Stimulated activated CD4-positive, alpha-beta T cell treated with anti-CD3 and anti-CD28 coated beads, Interleukin-4, amount 100 ng/mL, for 24 hours (primary cell): ENCODE measurements at regions not wholly inside any gene's neighbourhood (a gene's known extent, or its start where the extent isn't known, plus 50 kb on each side); places are given as distances from the start of the nearest gene placed in this dataset.

Source experiments
- DNase-seq: peaks from one replicate; pipeline ENCODE4 v3.0.0-alpha.2; 2020

GRCh38 chr15:53009093-53009492 lies 219.0 kb upstream of the ONECUT1 start:
- no peak for DNase-seq

DNA sequence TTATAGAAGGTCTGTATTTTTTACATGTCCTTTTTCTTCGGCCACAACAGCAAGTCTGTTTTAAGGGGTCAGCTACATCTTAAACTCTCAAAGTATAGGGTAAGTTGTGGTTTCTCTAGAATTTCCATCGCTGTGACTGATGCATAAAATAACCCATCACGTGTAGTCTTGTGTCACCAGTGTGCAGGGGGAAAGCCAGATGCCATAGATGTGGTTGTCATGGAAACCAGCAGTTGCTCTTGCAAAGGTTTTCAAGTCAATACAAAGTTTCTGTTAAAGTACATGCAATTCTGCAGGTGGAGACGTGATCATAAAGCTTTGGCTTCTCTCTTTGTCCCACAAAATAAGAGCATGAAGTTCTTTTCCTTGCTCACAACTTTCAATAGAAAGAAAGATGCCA lies 210.3 kb upstream of the ONECUT1 start:
- DNase-seq = no peak

DNA sequence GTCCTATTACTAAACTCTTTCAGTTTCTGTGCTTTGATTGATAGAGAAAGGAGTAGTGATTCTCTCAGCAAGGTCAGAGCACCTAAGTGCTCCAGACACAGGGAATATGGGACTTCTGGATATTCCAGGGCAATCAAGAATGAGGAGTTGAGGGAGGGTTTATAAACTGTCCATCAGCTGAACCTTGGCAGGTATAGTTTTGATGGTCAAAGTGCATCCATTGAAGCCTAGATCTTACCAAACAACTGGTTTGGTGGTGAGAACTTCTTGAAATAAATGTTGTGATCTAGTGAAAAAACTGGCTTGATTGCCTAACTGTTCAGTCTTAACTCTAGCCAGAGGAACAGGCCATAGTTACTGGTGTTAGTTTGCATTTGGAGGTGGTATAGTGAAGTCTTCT lies 207.0 kb upstream of the ONECUT1 start:
- DNase-seq = no peak

- no peak for DNase-seq
Measured at GRCh38 chr15:52994290-52994689, 204.2 kb upstream of the ONECUT1 start.

DNA sequence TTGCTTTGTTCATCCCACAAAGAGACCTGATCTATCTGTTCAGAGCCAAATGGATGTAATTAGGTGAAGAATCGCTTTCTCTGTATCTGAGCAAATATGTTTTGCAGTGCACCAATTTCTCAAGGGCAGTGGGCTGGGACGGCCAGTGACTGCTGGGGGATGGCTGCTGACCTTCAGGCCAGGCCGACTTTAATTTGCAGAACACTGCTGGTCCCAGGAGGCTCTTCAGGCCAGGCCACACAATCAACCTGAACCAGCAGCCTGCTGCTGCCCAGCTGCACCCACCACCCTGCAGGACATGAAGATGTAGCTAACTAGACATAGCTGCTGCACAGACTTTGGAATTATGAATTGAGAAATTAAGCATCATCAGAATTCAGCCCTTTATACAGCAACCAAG lies 194.4 kb upstream of the ONECUT1 start:
- DNase-seq = no peak

GRCh38 chr15:52980446-52980845 lies 190.3 kb upstream of the ONECUT1 start:
- no peak for DNase-seq

GRCh38 chr15:52976516-52977075 lies 186.5 kb upstream of the ONECUT1 start:
- DNase-seq = no peak

- no peak for DNase-seq
Measured at GRCh38 chr15:52975941-52976449, 185.9 kb upstream of the ONECUT1 start.

DNA sequence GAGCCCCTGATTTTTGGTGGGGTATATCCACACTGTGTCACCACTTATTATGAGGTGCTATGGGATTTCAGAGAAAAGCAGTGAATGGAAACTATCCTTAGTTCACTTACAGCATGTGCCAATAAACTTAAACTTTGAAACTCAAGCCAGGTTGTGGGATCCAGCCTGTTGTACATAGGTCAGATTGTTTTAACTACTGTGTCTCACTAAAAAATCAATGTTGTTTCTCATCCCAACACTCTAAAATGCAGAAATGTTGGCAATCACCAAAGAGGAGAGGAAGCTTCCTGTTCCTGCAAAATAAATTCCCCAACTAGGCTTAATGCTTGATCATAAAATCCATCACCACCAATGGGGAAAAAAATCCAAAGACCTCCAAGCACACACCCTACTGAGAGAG lies 173.7 kb upstream of the ONECUT1 start:
- DNase-seq = no peak

- DNase-seq = no peak
Measured at GRCh38 chr15:52960283-52960682, 170.1 kb upstream of the ONECUT1 start.

DNA sequence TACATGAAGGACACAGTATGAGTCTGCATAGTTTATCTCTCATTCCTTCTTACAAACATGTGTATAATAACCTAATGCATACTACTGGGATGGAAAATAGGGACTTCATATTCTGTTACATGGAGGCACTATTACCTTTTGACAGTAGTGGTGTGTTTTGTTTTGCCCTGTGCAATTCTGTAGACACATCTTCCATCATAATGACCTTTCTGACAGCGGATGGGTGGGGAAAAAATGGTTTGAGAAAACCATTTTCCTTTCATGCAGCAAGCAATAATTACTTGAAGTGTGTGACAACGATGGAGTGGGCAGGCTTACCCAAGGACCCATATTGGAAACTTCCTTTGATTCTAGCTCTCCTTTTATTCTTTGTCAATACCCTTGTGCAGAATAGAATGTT lies 153.6 kb upstream of the ONECUT1 start:
- DNase-seq = no peak

DNA sequence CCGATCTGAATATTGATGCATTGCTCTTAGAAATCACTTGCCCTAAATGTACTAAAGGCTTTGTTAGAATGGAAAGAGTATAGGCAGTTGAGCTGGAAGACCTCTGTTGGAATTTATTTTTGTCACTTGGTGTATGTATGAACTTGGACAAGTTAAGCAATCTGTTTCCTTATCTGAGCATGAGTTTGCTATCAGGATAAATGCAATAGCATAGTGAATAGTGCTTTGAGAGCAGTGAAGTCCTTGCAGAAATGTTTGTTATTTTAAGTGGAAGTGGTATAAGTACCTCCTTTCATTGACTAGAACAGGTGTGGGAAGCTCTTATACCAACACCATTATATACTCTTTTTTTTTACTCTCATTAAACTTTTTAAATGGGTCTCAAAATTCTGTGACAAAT lies 146.4 kb upstream of the ONECUT1 start:
- no peak for DNase-seq

- DNase-seq = no peak
Measured at GRCh38 chr15:52925130-52925529, 135.0 kb upstream of the ONECUT1 start.

DNA sequence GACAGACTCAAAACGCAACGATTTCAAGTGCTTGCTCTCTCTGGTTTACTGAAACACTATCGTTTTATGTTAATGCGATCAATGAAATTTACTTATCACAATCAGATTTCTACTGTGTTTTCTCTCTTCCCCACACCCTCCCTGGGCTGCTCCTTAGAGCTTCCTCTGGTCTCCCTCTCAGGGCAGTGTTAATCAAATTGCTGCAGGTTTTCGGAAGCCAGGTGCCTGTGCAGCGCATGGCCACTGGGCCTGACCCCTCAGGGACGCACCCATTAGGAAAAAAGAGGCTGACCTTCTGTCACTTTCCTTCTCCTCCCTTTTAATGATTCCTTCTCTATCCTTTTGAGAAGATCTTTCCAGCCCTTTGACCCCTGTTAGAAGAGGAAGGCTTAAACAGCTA lies 134.5 kb upstream of the ONECUT1 start:
- DNase-seq = no peak

GRCh38 chr15:52923626-52924025 lies 133.5 kb upstream of the ONECUT1 start:
- DNase-seq = no peak

- no peak for DNase-seq
Measured at GRCh38 chr15:52922871-52923270, 132.7 kb upstream of the ONECUT1 start.

GRCh38 chr15:52912172-52912571 lies 122.0 kb upstream of the ONECUT1 start:
- DNase-seq = no peak

DNA sequence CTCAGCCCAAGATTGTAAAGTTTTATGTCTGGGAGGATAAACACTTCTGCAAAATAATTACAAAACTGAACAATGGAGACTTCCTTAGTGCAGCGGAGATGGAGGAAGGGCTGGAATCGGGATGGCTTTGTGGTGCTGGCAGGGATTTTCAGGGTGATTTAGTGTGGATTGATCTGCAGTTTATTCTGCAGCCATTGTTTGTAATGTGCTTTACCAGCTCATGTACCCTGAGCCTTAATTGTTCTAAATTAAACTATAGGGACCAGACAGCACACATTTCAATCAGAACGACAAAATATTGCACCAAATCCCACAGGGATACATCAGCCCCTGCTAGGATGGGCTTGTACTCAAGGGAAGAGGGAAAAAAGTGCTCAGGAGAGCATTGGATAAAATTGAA lies 103.2 kb upstream of the ONECUT1 start:
- DNase-seq = no peak

DNA sequence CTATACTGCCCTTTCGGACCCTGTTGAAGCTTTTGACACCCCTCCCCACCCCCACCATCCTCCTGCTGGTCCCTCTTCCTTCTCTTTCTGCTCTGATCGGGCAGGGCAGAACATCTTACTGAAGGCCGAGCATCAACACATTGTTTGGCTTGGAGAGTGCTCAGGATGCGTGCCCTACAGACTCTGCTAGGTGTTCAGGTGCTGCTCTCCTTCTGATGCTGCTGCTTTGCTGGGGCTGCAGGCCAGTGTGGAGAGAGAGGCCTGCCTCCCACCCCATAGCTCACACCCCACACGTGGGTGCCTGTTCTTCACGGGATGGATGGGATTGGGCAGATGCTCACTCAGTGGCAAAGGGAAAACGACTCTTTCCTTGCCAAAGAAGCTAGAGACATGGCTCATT lies 89.8 kb upstream of the ONECUT1 start:
- DNase-seq = no peak

- no peak for DNase-seq
Measured at GRCh38 chr15:52879145-52879544, 89.0 kb upstream of the ONECUT1 start.

- no peak for DNase-seq
Measured at GRCh38 chr15:52876991-52877663, 87.0 kb upstream of the ONECUT1 start.

GRCh38 chr15:52872036-52872818 lies 82.1 kb upstream of the ONECUT1 start:
- no peak for DNase-seq

DNA sequence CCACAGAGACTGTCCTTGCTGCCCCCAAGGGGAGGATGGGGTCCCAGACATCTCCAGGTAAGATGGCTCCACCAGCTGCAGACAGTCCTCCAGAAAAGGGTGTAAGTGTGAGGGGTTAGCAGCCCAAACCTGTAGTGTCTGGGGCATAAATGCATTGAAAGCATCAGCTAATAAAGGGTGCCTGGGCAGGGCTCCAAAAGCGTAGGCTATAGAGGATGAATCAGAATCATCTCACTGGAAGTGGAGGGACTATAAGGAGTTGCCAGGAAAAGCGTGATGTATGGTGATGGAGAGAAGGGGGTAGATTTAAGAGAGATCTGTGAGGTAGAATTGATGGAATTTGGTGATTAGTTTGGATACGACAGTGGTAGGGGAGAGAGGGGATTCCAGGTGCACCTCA lies 79.9 kb upstream of the ONECUT1 start:
- no peak for DNase-seq

- no peak for DNase-seq
Measured at GRCh38 chr15:52866698-52867097, 76.6 kb upstream of the ONECUT1 start.
